Hepatocyte (in vitro differentiated cells): ENCODE measurements at regions not wholly inside any gene's neighbourhood (a gene's known extent, or its start where the extent isn't known, plus 50 kb on each side); places are given as distances from the start of the nearest gene placed in this dataset.

ENCODE experiments used
- DNase-seq: peaks from one replicate; pipeline ENCODE4 v3.0.0-alpha.2; 2016; ENCODE audit warnings: low spot score
- H2AFZ ChIP-seq: fragments of 200-600 bp; sonication (generic); 2 replicates; pipeline ENCODE4 v1.6.0; 2016; ENCODE audit warnings: antibody characterized with exemption, mild to moderate bottlenecking
- H3K27ac ChIP-seq: fragments of 200-600 bp; sonication (generic); 2 replicates; pipeline ENCODE4 v1.5.1; 2016; ENCODE audit warnings: mild to moderate bottlenecking
- H3K27me3 ChIP-seq: fragments of 200-600 bp; sonication (generic); 2 replicates; pipeline ENCODE4 v1.6.1; 2016
- H3K36me3 ChIP-seq: fragments of 200-600 bp; sonication (generic); replicated peaks from 2 replicates; pipeline ENCODE4 v1.5.1; 2016; ENCODE audit warnings: low read depth; ENCODE audit not compliant: insufficient read depth
- H3K4me1 ChIP-seq: fragments of 200-600 bp; sonication (generic); 2 replicates; pipeline ENCODE4 v1.5.1; 2016; ENCODE audit warnings: mild to moderate bottlenecking, moderate library complexity; ENCODE audit not compliant: insufficient read depth
- H3K4me2 ChIP-seq: fragments of 200-600 bp; sonication (generic); 2 replicates; pipeline ENCODE4 v1.6.0; 2016
- H3K4me3 ChIP-seq: fragments of 200-600 bp; sonication (generic); 2 replicates; pipeline ENCODE4 v1.5.1; 2016; ENCODE audit warnings: mild to moderate bottlenecking
- H3K79me2 ChIP-seq: fragments of 200-600 bp; sonication (generic); 2 replicates; pipeline ENCODE4 v1.6.0; 2017; ENCODE audit warnings: mild to moderate bottlenecking
- H3K9me2 ChIP-seq: fragments of 200-600 bp; sonication (generic); replicated peaks from 2 replicates; pipeline ENCODE4 v1.6.0; 2017; ENCODE audit warnings: mild to moderate bottlenecking; ENCODE audit not compliant: insufficient read depth
- H3K9me3 ChIP-seq: fragments of 200-600 bp; sonication (generic); 2 replicates; pipeline ENCODE4 v1.5.1; 2016; ENCODE audit warnings: low read depth, mild to moderate bottlenecking
- H4K20me1 ChIP-seq: fragments of 200-600 bp; sonication (generic); 2 replicates; pipeline ENCODE4 v1.6.0; 2016; ENCODE audit warnings: mild to moderate bottlenecking; ENCODE audit not compliant: insufficient read depth, poor library complexity, severe bottlenecking
- CTCF ChIP-seq: fragments of 200-600 bp; sonication (generic); IDR thresholded peaks from 2 replicates; pipeline ENCODE4 v1.5.1; 2016; ENCODE audit warnings: antibody characterized with exemption, mild to moderate bottlenecking; ENCODE audit not compliant: poor library complexity
- EZH2 ChIP-seq: fragments of 200-600 bp; sonication (generic); IDR thresholded peaks from 2 replicates; pipeline ENCODE4 v1.6.1; 2016; ENCODE audit warnings: antibody characterized with exemption, mild to moderate bottlenecking, borderline replicate concordance
- EZH2phosphoT487 ChIP-seq: fragments of 200-600 bp; sonication (generic); IDR thresholded peaks from one replicate; pipeline ENCODE4 v1.6.1; 2018; ENCODE audit warnings: antibody characterized with exemption, mild to moderate bottlenecking, low read depth, moderate library complexity; ENCODE audit not compliant: unreplicated experiment, severe bottlenecking
- WGBS: methylation state at CpG from one replicate; pipeline ENCODE4 v1.1.6; 2016; ENCODE audit warnings: low lambda C conversion rate; ENCODE audit errors: missing lambda C conversion rate; 5-methylcytosine and 5-hydroxymethylcytosine counted together

GRCh38 chr5:124134941-124135340, 611.5 kb downstream of the ZNF608 start:
- DNase-seq = no peak
- 75% methylated on average over 2 of the region's 2 CpGs for WGBS
- Histone ChIP-seq H3K27ac (no peak overlapping the region), H3K9me2 (no peaks in the 10 kb centered on the region), H2AFZ (no peak overlapping the region), H4K20me1 (no peaks in the 10 kb centered on the region), H3K4me3 (no peak overlapping the region), H3K4me1 (no peaks in the 10 kb centered on the region), H3K79me2 (no peaks in the 10 kb centered on the region), H3K4me2 (no peak overlapping the region), H3K9me3 (no peaks in the 10 kb centered on the region), H3K36me3 (no peaks in the 10 kb centered on the region), H3K27me3 (no peaks in the 10 kb centered on the region)
- TF ChIP-seq EZH2phosphoT487 = no peak
- TF ChIP-seq CTCF = no peak
- no peak for TF ChIP-seq EZH2

- Histone ChIP-seq H3K4me2 (no peak overlapping the region), H3K36me3 (no peaks in the 10 kb centered on the region), H4K20me1 (no peaks in the 10 kb centered on the region), H2AFZ (no peak overlapping the region), H3K9me3 (no peaks in the 10 kb centered on the region), H3K4me3 (no peak overlapping the region), H3K4me1 (peaks cover under 1% of the 10 kb centered on the region), H3K27me3 (no peaks in the 10 kb centered on the region), H3K79me2 (no peaks in the 10 kb centered on the region), H3K27ac (no peak overlapping the region), H3K9me2 (no peaks in the 10 kb centered on the region)
- 76% methylated on average over 1 of the region's 1 CpG for WGBS
- DNase-seq = no peak
- no peak for TF ChIP-seq CTCF
- TF ChIP-seq EZH2 = no peak
- no peak for TF ChIP-seq EZH2phosphoT487
These were observed 613.0 kb downstream of the ZNF608 start for GRCh38 chr5:124133406-124133805.

- DNase-seq = no peak
- H3K9me3 ChIP-seq = no peaks in the 10 kb centered on the region
- no peak for TF ChIP-seq EZH2phosphoT487
- H3K36me3 ChIP-seq = no peaks in the 10 kb centered on the region
- peaks cover 4% of the 10 kb centered on the region for H3K4me1 ChIP-seq
- no peak overlapping the region for H2AFZ ChIP-seq
- no peak overlapping the region for H3K4me2 ChIP-seq
- no peaks in the 10 kb centered on the region for H3K27me3 ChIP-seq
- no peak overlapping the region for H3K27ac ChIP-seq
- no peak overlapping the region for H3K4me3 ChIP-seq
- no peaks in the 10 kb centered on the region for H3K9me2 ChIP-seq
- H4K20me1 ChIP-seq = no peaks in the 10 kb centered on the region
- H3K79me2 ChIP-seq = no peaks in the 10 kb centered on the region
These were observed 613.6 kb downstream of the ZNF608 start for GRCh38 chr5:124132843-124133242.

- no peaks in the 10 kb centered on the region for H4K20me1 ChIP-seq
- no peak overlapping the region for H2AFZ ChIP-seq
- no peaks in the 10 kb centered on the region for H3K36me3 ChIP-seq
- H3K4me1 ChIP-seq = peaks cover 4% of the 10 kb centered on the region
- H3K79me2 ChIP-seq = no peaks in the 10 kb centered on the region
- 85% methylated on average over 2 of the region's 2 CpGs for WGBS
- H3K27me3 ChIP-seq = no peaks in the 10 kb centered on the region
- no peaks in the 10 kb centered on the region for H3K9me3 ChIP-seq
- DNase-seq = no peak
- no peak overlapping the region for H3K4me2 ChIP-seq
- H3K9me2 ChIP-seq = no peaks in the 10 kb centered on the region
- no peak overlapping the region for H3K4me3 ChIP-seq
- no peak for TF ChIP-seq EZH2phosphoT487
- no peak for TF ChIP-seq CTCF
- TF ChIP-seq EZH2 = no peak
- no peak overlapping the region for H3K27ac ChIP-seq
These were observed 615.0 kb downstream of the ZNF608 start for GRCh38 chr5:124131466-124131865.
